HEK293T (cell line): ENCODE measurements at regions not wholly inside any gene's neighbourhood (a gene's known extent, or its start where the extent isn't known, plus 50 kb on each side); places are given as distances from the start of the nearest gene placed in this dataset.

Experiments
- CTCF ChIA-PET: fragments of 350-600 bp; formaldehyde crosslinking; extraction: SDS; loops from one replicate; lab custom pipeline; 2021; ENCODE audit warnings: antibody characterized with exemption, inconsistent platforms; lab: Yijun Ruan, JAX
- POLR2A ChIA-PET: fragments of 350-600 bp; formaldehyde crosslinking; extraction: SDS; loops from one replicate; lab custom pipeline; 2020; ENCODE audit warnings: antibody characterized with exemption, inconsistent platforms; lab: Yijun Ruan, JAX
- DNase-seq: peaks from one replicate; pipeline ENCODE4 v3.0.0; 2012; ENCODE audit warnings: mixed read lengths; ENCODE audit errors: extremely low spot score
- ARNT ChIP-seq: fragments of 450-650 bp; IDR thresholded peaks from 2 replicates; pipeline ENCODE4 v1.6.1; 2017; ENCODE audit warnings: mild to moderate bottlenecking
- BHLHE40 ChIP-seq: fragments of 450-650 bp; IDR thresholded peaks from 2 replicates; pipeline ENCODE4 v1.6.1; 2016; ENCODE audit warnings: mild to moderate bottlenecking, moderate library complexity, borderline replicate concordance
- CTBP1 ChIP-seq: fragments of 450-650 bp; IDR thresholded peaks from 2 replicates; pipeline ENCODE4 v1.6.1; 2016; ENCODE audit warnings: borderline replicate concordance
- ELF4 ChIP-seq: fragments of 450-650 bp; IDR thresholded peaks from 2 replicates; pipeline ENCODE4 v1.6.1; 2017; ENCODE audit warnings: antibody characterized with exemption
- FOXA1 ChIP-seq: fragments of 450-650 bp; IDR thresholded peaks from 2 replicates; pipeline ENCODE4 v1.6.1; 2016; ENCODE audit warnings: mild to moderate bottlenecking
- FOXK2 ChIP-seq: fragments of 450-650 bp; IDR thresholded peaks from 2 replicates; pipeline ENCODE4 v1.6.1; 2016; ENCODE audit warnings: mild to moderate bottlenecking
- FOXM1 ChIP-seq: fragments of 450-650 bp; IDR thresholded peaks from 2 replicates; pipeline ENCODE4 v1.6.1; 2017; ENCODE audit warnings: mild to moderate bottlenecking, borderline replicate concordance
- HDGF ChIP-seq: fragments of 450-650 bp; IDR thresholded peaks from 2 replicates; pipeline ENCODE4 v1.6.1; 2017; ENCODE audit warnings: antibody characterized with exemption, borderline replicate concordance
- L3MBTL2 ChIP-seq: fragments of 450-650 bp; conservative IDR thresholded peaks from 2 replicates; pipeline ENCODE4 v1.6.1; 2016; ENCODE audit warnings: mild to moderate bottlenecking
- LEF1 ChIP-seq: fragments of 450-650 bp; IDR thresholded peaks from 2 replicates; pipeline ENCODE4 v1.6.1; 2017; ENCODE audit warnings: mild to moderate bottlenecking, borderline replicate concordance
- NFRKB ChIP-seq: fragments of 450-650 bp; IDR thresholded peaks from 2 replicates; pipeline ENCODE4 v1.6.1; 2016; ENCODE audit warnings: mild to moderate bottlenecking, moderate library complexity
- SP1 ChIP-seq: fragments of 450-650 bp; IDR thresholded peaks from 2 replicates; pipeline ENCODE4 v1.6.1; 2017
- SUZ12 ChIP-seq: fragments of 450-650 bp; IDR thresholded peaks from 2 replicates; pipeline ENCODE4 v1.6.1; 2016; ENCODE audit warnings: mild to moderate bottlenecking
- TARDBP ChIP-seq: fragments of 450-650 bp; IDR thresholded peaks from 2 replicates; pipeline ENCODE4 v1.6.1; 2016
- ZNF384 ChIP-seq: fragments of 450-650 bp; IDR thresholded peaks from 2 replicates; pipeline ENCODE4 v1.6.1; 2016
- TF ChIP-seq, protein P1 (sequence below): fragments of 450-650 bp; IDR thresholded peaks from 2 replicates; pipeline ENCODE4 v1.6.1; 2016

DNA sequence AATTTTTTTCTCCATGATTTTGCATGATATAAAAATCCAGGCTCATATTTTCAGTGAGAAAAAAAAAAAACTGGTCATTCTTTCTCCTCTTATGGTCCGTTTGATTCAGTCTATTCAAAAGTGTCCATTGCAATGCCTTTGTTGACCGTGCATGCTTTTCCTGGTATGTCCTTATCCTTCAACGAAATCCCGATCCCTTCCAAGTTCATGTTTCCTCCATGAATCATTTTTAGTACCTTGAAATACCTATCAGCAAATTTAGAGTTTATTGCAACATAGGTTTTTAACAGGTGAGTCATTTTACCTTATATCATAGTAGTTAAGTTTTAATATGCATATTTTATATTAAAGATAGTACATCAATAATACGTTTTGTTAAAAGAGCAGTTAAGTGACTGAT is 773.8 kb upstream of the CHD1 start:
- ChIA-PET POLR2A (no interaction called here), CTCF (no interaction called here)
- TF ChIP-seq L3MBTL2 (no peak), FOXK2 (no peak), ELF4 (no peak), LEF1 (no peak), NFRKB (no peak), FOXM1 (no peak), BHLHE40 (no peak), SP1 (no peak), SUZ12 (no peak), FOXA1 (no peak), ARNT (no peak)
- TF ChIP-seq, protein P1, sequence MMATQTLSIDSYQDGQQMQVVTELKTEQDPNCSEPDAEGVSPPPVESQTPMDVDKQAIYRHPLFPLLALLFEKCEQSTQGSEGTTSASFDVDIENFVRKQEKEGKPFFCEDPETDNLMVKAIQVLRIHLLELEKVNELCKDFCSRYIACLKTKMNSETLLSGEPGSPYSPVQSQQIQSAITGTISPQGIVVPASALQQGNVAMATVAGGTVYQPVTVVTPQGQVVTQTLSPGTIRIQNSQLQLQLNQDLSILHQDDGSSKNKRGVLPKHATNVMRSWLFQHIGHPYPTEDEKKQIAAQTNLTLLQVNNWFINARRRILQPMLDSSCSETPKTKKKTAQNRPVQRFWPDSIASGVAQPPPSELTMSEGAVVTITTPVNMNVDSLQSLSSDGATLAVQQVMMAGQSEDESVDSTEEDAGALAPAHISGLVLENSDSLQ = no peak
- DNase-seq = no peak

DNA sequence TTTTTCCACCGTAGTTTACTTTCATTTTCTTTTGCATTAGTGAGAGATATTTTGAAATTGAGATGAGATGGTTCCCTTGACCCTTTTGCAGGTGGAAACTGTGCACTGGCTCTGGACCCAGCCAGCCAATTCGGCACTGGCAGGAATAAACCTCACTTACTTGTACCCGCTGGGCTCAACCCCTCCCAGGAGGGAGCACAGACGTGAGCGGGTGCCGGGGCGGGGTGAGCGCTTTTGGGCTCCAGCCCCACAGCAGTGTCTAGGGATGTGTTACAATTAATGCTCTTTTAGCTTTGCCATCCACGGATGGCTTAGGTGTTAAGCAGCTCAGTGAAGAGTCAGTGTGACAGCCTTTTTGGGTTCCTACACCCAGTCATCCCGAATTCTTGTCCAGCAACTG is 766.1 kb upstream of the CHD1 start:
- ChIA-PET CTCF (no interaction called here), POLR2A (no interaction called here)
- TF ChIP-seq LEF1 (no peak), TARDBP (no peak), FOXK2 (no peak)
- no peak for DNase-seq

DNA sequence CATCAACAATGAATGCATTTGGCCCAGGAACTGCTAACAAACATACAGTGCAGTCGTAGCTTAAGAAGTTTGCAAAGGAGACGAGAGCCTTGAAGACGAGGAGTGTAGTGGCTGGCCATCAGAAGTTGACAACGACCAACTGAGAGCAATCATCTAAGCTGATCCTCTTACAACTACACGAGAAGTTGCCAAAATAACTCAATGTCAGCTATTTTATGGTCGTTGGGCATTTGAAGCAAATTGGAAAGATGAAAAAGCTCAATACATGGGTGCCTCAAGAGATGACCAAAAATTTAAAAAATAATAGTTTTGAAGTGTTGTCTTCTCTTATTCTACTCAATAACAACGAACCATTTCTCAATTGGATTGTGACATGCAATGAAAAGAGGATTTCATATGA is 757.7 kb upstream of the CHD1 start:
- ChIA-PET POLR2A (no interaction called here), CTCF (no interaction called here)
- TF ChIP-seq TARDBP (no peak), SUZ12 (no peak)
- TF ChIP-seq, protein P1 = no peak
- no peak for DNase-seq

DNA sequence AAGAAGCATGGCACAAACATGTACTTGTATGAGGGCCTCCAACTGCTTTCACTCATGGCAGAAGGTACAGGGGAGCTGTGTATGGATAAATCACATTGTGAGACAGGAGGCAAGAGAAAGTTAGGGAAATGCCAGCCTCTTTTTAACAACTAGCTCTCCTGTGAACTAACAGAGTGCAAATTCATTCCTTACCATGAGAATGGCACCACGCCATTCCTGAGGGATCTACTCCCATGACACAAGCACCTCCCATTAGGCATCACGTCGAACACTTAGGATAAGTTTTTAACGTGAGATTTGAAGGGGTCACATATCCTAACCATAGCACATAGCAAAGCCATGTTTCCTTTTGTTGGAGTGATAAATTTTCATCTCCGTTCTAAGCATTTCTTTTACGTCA is 747.2 kb upstream of the CHD1 start:
- DNase-seq = no peak
- TF ChIP-seq CTBP1 (no peak), FOXA1 (no peak), ARNT (no peak)
- TF ChIP-seq, protein P1 = no peak
- CTCF ChIA-PET = no interaction called here
- POLR2A ChIA-PET = no interaction called here

DNA sequence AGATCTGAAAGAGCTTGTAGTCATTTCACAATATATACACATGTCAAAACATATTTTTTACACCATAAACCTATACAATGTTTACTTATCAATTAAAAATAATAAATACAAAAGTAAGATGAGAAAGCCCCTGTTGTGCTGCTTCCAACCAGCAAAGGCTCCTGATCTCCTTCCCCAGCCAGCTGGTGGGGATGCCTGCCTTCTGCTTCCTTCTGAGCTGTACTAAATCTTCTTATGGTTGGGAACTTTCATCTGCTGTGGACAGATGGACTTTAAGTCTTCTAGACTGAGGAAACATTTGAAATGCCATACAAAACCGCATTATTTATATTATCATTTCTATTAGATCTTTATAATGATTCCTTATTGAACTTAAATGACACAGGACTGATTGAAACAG is 745.3 kb upstream of the CHD1 start:
- ChIA-PET POLR2A (no interaction called here), CTCF (no interaction called here)
- no peak for DNase-seq
- TF ChIP-seq LEF1 (no peak), TARDBP (no peak), FOXA1 (no peak), FOXK2 (no peak), ELF4 (no peak), FOXM1 (no peak), SUZ12 (no peak), L3MBTL2 (no peak), ARNT (no peak), HDGF (no peak), NFRKB (no peak), CTBP1 (no peak)
- TF ChIP-seq, protein P1 = no peak

DNA sequence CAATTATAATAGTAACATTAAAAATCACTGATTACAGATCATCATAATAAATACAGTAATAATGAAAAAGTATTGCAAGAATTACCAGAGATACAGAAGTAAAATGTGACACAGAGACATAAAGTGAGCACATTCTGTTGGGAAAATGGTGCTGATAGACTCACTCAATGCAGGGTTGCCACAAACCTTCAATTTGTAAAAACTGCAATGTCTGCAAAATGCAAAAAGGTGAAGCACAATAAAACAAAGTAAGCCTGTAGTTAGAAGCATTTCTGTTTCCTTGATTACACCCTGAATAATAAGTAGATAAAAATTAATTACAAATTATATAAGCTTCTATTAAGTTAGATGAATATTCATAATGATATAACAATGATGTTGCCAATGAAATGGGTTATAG is 736.2 kb upstream of the CHD1 start:
- no peak for DNase-seq
- ChIA-PET CTCF (no interaction called here), POLR2A (no interaction called here)
- TF ChIP-seq FOXM1 = no peak
- TF ChIP-seq, protein P1 = no peak
- no peak for TF ChIP-seq ZNF384
- TF ChIP-seq ARNT = no peak
- no peak for TF ChIP-seq FOXA1
- no peak for TF ChIP-seq LEF1
- no peak for TF ChIP-seq CTBP1
- no peak for TF ChIP-seq BHLHE40
- TF ChIP-seq SUZ12 = no peak
- TF ChIP-seq FOXK2 = no peak

DNA sequence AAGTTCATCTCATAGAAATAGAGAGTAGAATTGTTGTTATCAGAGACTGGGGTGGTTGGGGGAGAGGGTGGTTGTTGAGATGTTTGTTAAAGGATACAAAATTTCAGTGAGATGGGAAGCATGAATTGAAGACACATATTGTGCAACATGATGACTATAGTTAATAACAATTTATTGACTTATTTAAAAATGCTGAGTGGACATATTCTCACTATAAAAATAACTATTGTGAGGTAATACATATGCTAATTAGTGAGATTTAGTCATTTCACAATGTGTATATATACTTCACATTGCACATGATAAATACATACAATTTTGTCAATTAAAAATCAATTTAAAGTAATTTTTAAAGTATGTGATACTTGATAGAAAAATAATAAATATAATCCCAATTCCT is 722.5 kb upstream of the CHD1 start:
- CTCF ChIA-PET = no interaction called here
- no peak for TF ChIP-seq SUZ12
- no peak for TF ChIP-seq LEF1
- no peak for TF ChIP-seq NFRKB
- no peak for TF ChIP-seq ELF4
- TF ChIP-seq FOXA1 = no peak
- no peak for TF ChIP-seq ARNT
- TF ChIP-seq HDGF = no peak
- TF ChIP-seq FOXK2 = no peak
- POLR2A ChIA-PET = no interaction called here
- no peak for DNase-seq
